HG03196 (cell line): ENCODE measurements at regions not wholly inside any gene's neighbourhood (a gene's known extent, or its start where the extent isn't known, plus 50 kb on each side); places are given as distances from the start of the nearest gene placed in this dataset.

Experiments
- ATAC-seq: cut with Tn5 transposase; IDR thresholded peaks from one replicate; pipeline ENCODE4 v1.9.1; 2021; ENCODE audit not compliant: unreplicated experiment

DNA sequence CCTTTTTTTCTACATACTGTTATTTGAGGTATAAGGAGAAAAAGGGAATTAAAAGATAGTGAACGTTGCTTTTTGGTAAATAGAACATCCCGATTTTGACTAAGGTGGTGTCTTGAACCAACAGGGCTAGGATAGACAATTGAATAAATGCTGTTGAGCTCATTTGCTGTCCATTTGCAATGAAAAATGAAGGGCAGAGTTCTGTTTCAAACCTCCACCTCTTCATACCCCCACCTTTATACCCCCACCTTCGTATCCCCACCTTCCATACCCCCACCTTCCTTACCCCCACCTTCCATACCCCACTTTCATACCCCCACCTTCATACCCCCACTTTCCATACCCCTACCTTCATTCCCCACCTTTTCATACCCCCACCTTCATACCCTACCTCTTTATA, 93.4 kb upstream of the NAA20 start:
- no peak for ATAC-seq

DNA sequence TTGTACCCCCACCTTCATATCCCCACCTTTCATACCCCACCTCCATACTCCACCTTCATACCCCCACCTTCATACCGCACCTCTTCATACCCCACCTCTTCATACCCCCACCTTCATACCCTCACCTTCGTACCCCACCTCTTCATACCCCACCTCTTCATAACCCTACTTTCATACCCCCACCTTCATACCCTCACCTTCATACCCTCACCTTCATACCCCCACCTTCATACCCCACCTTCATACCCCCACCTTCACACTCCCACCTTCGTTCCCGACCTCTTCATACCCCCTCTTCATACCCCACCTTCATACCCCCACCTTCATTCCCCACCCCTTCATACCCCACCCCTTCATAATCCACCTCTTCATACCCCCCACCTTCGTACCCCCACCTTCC, 92.9 kb upstream of the NAA20 start:
- ATAC-seq = no peak

DNA sequence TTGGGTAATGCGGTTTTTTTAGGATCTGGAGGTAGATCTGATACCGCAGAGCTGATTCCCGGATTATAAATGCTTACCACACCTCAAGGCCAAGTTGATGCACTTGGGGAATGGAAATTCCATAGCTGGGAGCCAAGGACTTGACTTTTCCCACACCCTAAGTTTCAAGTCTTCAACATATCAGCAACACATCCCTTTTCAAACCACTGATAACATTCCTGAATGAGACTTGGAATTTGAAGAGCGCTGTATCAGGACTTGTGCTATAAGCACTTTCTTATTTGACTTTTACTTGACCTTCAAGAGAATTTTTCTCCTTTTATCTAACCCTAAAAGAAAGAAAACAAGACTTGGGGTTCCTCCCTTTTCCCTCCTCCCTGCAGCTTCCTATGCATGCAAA, 90.6 kb upstream of the NAA20 start:
- ATAC-seq = no peak

DNA sequence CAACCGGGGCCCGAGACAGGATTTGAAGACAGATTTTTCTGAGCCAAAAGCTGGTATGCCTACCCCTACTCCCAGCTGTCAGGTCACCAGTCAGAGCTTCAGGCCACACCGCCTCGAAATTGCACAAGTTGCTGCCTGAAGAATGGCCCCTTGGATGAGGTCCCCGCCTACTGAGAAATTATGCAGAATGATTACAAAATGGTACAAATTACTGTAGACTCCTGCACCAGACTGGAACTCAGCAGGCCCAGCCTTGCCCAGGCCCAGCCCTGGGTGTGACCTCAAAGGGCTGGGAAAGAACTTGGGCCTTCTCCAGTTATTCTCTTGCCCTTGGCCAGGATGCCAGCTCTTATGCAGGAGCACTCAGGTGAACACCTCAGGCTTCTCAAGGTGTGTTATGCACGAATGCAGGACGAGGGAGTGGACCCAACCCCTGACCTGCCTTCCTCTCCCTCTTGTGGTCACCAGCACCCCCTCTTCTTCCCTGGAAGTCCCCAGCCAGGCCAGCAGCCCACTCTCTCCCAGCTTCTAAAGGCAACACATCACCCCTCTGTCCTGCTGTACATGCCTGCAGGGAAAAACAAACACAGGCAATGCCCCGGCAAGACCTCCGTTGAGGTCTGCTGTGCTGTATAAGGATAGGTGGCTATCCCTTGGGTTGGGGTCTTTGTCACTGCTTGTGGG, 88.7 kb upstream of the NAA20 start:
- no peak for ATAC-seq

DNA sequence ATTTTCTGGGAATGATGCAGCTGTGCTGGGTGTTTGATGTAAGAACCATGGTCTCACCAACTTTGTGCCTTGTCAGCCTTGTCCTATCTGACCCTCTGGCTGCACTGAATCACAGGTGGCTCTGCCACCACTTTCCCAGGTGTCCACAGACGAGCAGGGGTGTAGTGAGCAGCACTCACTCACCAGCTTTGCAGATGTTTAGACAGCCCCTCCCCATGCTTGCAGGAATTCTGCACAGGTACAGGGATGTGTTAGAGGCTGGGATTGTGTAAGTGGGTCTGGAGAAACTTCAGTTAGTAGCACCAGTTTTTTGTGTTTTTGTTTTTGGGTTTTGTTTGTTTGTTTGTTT, 88.2 kb upstream of the NAA20 start:
- ATAC-seq = no peak

DNA sequence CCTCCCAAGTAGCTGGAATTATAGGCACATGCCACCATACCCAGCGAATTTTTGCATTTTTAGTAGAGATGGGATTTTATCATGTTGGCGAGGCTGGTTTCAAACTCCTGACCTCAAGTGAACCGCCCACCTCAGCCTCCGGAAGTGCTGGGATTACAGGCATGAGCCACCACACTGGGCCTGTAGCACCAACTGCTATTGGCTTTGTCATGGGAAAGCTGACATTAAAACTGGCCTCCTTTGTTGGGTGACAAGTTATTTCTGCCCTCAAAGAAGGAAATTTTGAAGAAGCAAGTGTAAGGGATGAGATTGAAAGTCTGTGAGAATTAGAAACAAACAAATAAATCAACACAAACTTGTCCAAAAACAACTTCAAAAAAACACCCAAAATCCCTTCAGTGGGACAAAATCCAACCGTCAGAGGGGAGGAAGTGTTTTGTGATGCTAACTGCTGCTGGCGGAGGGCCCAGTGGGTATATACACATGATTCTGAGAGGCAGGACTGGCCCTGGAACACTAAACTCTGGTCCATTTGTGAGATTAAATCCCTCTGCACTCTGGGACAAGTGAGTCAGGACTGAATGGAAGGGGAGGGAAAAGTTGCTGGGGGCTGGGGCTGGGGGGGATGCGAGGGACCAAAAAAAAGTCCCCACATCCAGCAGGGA, 87.5 kb upstream of the NAA20 start:
- no peak for ATAC-seq

DNA sequence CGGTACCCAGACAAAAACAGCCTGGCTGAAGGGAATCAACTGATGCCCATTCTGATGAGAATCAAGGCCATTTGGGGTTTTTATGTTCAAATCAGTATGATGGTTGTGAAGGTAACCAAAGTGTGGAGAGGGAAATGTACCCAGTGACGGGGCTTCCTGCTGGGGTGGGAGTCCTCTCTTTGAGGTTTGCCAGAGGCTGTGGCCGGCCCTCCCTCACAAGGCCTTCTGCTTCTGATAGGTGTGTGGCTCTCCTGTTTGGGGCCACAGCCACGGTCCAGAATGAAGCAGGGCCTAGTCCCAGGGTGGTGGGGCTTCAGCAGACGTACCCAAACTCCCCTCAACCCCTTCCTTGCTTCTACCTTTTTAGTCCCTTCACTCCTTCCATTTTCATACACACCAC, 86.7 kb upstream of the NAA20 start:
- ATAC-seq = no peak

DNA sequence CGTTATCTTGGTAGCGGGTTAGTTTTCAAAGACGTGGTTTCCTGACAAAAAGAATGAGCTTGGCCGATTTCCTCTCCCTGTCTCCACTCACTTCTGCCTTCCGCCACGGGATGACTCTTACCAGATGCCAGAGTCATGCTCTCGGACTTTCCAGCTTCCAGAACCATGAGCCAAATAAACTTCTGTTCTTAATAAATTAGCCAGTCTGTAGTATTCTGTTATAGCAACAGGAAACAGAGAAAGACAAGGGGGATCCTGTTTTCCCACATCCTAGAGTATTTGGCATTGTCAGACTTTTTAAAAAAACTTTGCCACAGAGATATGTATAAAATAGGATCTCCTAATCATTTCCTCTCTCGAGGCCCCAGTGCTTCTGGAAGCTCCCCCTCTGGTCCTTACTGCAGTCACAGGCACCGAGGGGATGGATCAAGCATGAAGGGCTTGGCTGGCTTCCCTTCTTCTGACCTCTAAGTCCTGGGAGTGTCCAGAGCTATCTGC, 84.9 kb upstream of the NAA20 start:
- no peak for ATAC-seq

DNA sequence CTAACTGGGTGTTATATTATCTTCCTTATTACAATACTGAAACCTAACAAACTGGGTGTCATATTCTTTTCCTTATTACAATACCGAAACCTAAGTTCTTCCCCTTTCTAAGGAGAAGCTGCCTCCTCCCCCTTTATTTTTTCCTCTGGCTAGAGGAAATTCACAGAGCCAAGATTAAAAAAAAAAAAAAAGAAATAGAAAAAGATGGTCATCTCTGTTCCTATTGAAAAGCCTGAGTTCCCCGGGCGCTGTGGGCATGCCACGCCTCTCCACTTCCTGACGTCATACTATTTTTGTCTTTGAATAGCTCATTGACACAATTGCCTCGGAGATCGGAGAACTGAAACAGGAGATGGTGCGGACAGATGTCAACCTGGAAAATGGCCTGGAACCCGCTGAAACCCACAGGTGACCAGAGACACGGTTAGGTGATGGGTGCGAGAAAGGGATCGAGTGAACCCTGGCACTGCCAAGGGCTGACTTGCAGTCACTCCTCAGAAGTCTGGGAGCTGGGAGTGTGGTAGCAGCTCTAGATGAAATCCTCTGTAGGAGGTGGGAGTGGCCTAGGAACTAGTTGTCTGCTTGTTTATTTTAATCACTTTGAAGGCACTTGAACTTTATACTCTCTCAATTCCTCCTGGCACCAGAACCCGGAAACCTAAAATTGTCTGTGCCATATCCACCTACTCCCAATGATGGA, 82.2 kb upstream of the NAA20 start:
- ATAC-seq = no peak

DNA sequence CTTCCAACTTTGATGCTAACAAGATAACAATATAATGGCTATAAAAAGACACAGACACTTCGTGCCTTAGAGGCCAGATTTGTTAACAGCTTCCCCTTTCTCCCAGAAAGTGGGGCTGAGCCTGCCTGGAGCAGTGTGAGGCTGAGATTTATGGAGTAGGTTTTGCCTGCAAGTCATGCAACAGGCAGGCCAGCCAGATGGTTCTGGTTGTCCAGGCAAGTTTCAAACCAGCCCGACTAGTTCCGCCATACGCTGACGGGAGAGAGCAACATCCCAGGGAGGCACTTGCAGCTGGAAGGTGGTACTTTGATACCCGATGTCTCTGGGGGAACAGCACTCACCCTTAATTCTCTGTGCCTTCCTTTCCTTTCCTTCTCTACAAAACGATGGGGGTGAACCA, 81.3 kb upstream of the NAA20 start:
- no peak for ATAC-seq

DNA sequence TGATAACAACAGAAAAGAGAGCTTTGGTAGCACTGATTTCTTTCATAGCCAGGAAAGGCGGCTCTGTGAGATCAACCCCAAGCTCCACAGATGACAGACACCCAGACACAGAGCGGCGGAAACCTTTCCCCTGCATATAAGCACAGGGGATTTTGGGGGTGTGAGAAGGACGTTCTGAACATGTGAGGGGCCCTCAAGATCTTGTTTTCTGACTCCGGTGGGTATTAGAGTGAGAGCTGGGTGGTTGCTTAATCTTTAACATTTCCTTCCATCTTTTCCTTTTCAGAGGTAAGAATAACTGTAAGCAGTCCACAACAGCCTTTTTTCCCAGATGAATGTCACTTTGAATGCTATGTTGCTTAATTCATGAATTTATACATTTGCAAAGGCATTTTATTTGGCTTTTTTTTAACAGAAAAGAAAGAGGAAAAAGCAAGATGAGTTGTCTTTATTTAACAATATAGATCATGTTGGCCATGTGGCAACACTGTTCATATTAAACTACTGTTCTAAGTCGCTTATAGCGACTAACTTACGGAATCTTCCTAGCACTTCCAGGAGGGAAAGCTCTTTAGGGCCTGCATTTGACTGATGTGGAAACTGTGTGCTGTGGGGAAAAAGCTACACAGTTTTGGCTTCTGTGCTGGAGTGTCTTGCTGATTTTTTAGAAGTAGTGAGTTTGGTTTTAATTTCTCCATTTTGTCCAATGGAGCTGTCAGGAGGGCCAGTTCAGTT, 80.5 kb upstream of the NAA20 start:
- ATAC-seq = no peak

DNA sequence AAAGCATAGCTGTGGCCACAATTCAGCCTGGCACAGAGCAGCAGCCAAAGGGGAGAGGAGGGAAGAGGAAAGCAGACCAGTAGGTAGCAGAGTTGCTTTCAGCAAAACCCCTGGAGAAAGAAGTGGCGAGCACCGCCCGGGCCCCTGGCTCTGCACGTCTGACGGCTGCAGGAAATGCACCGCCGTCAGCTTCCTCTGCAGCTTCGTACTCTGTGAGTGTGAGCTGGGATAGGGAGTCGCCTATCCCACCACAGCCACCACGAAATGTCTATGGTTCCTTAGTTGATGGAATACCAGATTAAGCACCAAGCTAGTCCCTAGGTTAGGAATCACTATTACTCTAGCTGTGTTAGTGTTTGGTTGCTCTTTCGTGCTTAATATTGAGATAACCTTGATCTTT, 79.9 kb upstream of the NAA20 start:
- ATAC-seq = no peak

DNA sequence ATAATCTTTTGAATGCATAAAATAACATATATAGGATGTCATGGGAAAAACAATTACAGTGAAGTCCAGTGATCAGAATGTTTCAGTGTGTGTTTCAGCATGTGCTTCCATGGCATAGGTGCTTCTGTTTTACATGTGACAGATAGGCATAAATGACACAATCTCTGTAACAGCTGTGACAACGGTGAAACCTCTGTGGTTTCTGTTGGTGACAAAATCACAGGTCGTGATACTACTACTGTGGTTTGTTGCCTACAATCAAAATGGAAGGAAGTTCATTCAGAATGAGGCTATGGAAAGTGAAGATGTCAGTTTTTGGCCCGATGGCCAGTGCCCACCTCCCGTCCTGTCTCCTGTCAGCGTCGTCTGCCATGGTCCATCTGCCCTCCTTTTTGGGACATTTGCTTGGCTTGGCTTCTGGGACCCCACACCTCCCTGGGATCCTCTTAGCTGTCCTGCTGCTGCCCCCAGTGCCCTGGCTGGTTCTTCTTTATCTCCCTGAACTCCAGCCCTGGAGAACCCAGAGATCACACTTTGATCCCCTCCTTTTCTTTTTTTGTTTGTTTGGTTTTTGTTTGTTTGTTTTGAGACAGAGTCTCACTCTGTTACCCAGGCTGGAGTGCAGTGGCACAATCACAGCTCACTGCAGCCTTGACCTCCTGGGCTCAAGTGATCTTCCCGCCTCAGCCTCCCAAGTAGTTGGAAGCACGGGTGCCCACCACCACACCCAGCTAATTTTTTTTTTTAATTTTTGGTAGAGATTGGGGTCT, 79.3 kb upstream of the NAA20 start:
- peak; percentile 58 for ATAC-seq

DNA sequence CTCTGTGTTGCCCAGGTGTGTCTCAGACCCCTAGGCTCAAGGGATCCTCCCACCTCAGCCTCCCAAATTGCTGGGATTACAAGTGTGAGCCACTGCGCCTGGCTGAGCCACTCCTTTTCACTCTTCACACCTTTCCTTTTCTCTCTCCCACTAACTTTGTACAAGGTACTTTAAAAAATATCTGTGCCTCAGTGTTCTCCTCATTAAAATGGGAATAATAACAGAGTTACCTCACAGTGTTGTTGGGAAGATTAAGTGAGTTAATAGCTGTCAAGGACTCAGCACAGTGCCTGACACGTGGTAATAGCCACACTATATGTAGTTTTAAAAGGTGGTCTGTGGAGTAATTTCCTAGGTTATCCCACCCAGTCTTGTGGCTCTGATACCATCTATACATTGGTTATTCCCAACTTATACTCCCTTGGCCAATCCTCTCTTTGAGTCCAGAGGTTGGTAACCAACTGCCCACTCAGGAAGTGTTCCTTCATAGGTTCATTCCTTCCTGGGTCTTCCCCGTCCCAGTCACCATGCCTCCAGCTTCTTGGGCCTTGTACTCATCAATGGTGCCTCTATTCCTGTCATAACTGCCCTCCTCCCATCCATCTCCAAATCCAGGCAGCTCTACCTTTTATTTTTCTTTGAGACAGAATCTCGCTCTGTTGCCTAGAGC, 78.6 kb upstream of the NAA20 start:
- no peak for ATAC-seq

DNA sequence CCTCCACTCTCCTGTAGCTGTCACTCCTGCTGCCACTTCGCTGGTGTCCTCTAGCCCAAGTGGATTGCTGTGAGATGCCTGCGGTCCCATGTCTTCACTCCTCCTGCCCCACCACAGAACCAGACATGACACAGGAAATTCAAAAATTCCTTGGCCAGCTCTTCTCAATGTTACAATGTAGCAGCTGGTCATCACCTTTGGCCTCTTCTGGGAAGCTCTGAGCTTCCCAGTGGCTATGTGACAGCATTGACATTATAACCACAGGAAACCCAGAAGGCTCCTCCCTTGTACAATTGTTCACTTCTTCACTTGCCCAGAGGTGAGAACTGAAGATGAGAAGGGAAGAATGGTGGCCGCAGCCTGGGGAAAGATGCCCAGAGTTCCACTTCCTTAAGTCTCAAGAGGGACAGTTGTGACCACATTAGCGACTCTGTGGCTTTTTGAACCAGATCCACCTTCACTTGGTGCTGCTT, 76.1 kb upstream of the NAA20 start:
- no peak for ATAC-seq

DNA sequence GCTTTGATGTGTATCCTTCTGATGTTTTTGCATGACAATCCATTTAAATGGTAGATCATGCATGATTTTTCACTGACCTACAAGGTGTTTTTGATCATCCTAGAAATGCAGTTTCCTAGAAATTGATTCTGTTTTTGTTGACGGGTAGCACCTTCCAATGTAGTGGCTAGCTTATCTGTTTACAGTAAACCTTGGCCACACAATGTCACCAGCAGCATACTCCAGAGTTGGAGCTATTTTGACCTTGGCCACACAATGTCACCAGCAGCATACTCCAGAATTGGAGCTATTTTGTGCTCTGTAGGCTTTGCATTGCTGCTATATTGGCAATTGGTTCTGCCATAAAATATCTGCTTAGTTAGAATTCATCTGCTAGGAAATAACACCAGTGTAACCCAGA, 74.6 kb upstream of the NAA20 start:
- no peak for ATAC-seq

DNA sequence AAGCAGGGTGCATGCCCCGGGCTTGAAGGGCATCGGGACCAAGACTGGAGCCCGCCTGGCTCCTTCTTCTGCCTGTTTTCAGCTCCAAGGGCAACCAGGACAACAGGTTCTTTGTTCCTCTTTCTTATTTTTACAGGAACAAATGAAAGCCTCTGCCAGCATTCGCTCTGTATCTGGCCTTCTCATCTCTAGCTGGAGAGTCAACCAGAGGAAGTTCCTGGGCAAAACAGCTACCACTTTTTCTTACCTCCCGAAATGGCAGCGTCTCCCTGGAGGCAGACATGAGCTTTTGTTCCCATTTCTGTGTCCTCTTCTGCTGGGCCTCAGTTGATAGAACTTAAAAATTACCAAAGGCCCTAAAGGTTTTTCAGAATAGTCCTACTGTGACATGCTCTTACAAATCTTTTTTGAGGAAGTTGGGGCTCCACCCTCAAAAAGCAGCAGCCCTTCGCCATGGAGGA, 74.1 kb upstream of the NAA20 start:
- ATAC-seq = no peak

DNA sequence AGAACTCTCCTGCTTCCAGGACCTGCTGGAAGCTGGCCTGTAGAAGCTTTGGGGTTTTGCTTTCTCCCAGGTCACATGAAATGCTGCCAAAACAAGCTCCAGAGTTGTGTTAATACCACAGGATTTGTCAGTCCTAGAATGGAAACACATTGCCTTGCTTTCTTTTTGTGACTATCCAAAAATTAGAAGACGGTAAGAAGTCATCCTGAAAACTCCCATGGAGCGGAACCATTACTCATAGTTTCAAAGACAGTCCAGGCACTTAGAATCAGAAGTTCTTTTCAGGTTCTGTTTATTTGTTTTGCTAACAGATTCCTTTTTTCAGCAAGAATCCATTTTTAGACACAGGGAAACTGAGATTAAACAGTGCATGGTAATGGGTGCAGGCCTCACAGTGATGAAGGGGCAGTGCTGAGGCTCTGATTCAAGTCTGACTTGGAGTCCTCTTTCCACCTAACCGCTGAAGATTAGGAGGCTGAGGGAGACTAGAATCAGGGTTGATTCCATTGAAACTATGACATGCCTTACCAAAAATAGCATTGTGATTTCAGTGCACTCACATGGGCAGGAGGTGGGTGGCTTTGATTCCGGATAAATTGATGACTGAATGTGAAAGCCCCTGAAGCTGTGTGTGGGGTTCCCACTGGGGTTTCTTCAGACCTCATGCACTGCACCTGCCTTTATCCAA, 72.2 kb upstream of the NAA20 start:
- ATAC-seq = no peak
